ENCODE measurements at regions not wholly inside any gene's neighbourhood (a gene's known extent, or its start where the extent isn't known, plus 50 kb on each side); places are given as distances from the start of the nearest gene placed in this dataset.

GRCh38 chr3:99256788-99257187 is 355.3 kb upstream of the DCBLD2 start:
- TF ChIP-seq POLR2A (IDR thresholded peaks at IDR 0.05; ENCODE audit: low read depth, low read length) (no peak), POLR2AphosphoS5 (IDR thresholded peaks at IDR 0.05; ENCODE audit: low read depth, low read length) (no peak), TAF1 (IDR thresholded peaks at IDR 0.05; ENCODE audit: borderline replicate concordance, low read depth, low read length) (no peak)

Measured in GM12892 (cell line).